PC-3 (cell line): ENCODE measurements at regions not wholly inside any gene's neighbourhood (a gene's known extent, or its start where the extent isn't known, plus 50 kb on each side); places are given as distances from the start of the nearest gene placed in this dataset.

Experiments
- ATAC-seq: fragments of 200-7000 bp; cut with Tn5 transposase; 2 replicates; pipeline ENCODE4 v1.9.1; 2020; ENCODE audit warnings: mild to moderate bottlenecking, moderate library complexity
- BruUV-seq: library from RNA; stranded (reverse); fragments of 400-500 nt; replicated peaks from 2 replicates; lab custom pipeline; 2021; lab: Mats Ljungman, UMichigan
- CTCF ChIA-PET: fragments of 300-600 bp; sonication (Branson Sonifier 250); formaldehyde crosslinking; loops from one replicate; lab custom pipeline; 2022; ENCODE audit warnings: antibody characterized with exemption; lab: Charles Lee
- POLR2A ChIA-PET: fragments of 300-600 bp; sonication (Branson Sonifier 250); formaldehyde crosslinking; loops from one replicate; lab custom pipeline; 2022; ENCODE audit warnings: antibody characterized with exemption; ENCODE audit not compliant: unreplicated experiment; lab: Charles Lee
- DNase-seq: peaks from one replicate; pipeline ENCODE4 v3.0.0-alpha.2; 2015
- H2AFZ ChIP-seq: fragments of 300-600 bp; sonication (generic); 2 replicates; pipeline ENCODE4 v1.6.0; 2016; ENCODE audit warnings: antibody characterized with exemption, low read length
- H3F3A ChIP-seq: fragments of 300-600 bp; sonication (generic); one replicate; pipeline ENCODE4 v1.6.0; 2017; ENCODE audit warnings: antibody characterized with exemption, low read length, control low read depth, mild to moderate bottlenecking; ENCODE audit not compliant: unreplicated experiment
- H3K27ac ChIP-seq: fragments of 300-600 bp; sonication (generic); 2 replicates; pipeline ENCODE4 v1.5.1; 2016; ENCODE audit warnings: mild to moderate bottlenecking, low read length
- H3K27me3 ChIP-seq: fragments of 300-600 bp; sonication (generic); 2 replicates; pipeline ENCODE4 v1.6.1; 2016; ENCODE audit warnings: low read length, mixed read lengths
- H3K36me3 ChIP-seq: fragments of 300-600 bp; sonication (generic); 2 replicates; pipeline ENCODE4 v1.6.1; 2016; ENCODE audit warnings: low read depth, mixed run types, low read length, mixed read lengths
- H3K4me1 ChIP-seq: fragments of 300-600 bp; sonication (generic); 2 replicates; pipeline ENCODE4 v1.5.1; 2016; ENCODE audit warnings: low read length; ENCODE audit not compliant: insufficient read depth
- H3K4me2 ChIP-seq: fragments of 300-600 bp; sonication (generic); 2 replicates; pipeline ENCODE4 v1.6.0; 2016; ENCODE audit warnings: low read length
- H3K4me3 ChIP-seq: fragments of 300-600 bp; sonication (generic); 2 replicates; pipeline ENCODE4 v1.5.1; 2016; ENCODE audit warnings: mild to moderate bottlenecking, low read length, mixed read lengths
- H3K79me2 ChIP-seq: fragments of 300-600 bp; sonication (generic); 2 replicates; pipeline ENCODE4 v1.6.1; 2017; ENCODE audit warnings: low read length, mixed read lengths
- H3K9ac ChIP-seq: fragments of 300-600 bp; sonication (generic); 2 replicates; pipeline ENCODE4 v1.6.0; 2016; ENCODE audit warnings: mild to moderate bottlenecking, low read length
- H3K9me2 ChIP-seq: fragments of 300-600 bp; sonication (generic); replicated peaks from 2 replicates; pipeline ENCODE4 v1.6.1; 2016; ENCODE audit warnings: mixed run types, low read length, mixed read lengths
- H3K9me3 ChIP-seq: fragments of 300-600 bp; sonication (generic); 2 replicates; pipeline ENCODE4 v1.6.1; 2016; ENCODE audit warnings: low read length, mixed read lengths
- H4K20me1 ChIP-seq: fragments of 300-600 bp; sonication (generic); 2 replicates; pipeline ENCODE4 v1.6.1; 2016; ENCODE audit warnings: low read length, mixed read lengths
- EZH2 ChIP-seq: fragments of 300-600 bp; sonication (generic); IDR thresholded peaks from one replicate; pipeline ENCODE4 v1.6.1; 2017; ENCODE audit warnings: antibody characterized with exemption, mild to moderate bottlenecking, low read length; ENCODE audit not compliant: unreplicated experiment
- EZH2phosphoT487 ChIP-seq: fragments of 300-600 bp; sonication (generic); IDR thresholded peaks from 2 replicates; pipeline ENCODE4 v1.6.1; 2018; ENCODE audit warnings: mild to moderate bottlenecking, antibody characterized with exemption, low read length, borderline replicate concordance
- intact Hi-C: fragments of 100-400 bp; cut with micrococcal nuclease; formaldehyde crosslinking; loops from 2 replicates; pipeline ENCODE4 v1.9.0; 2023
- TF ChIP-seq, protein P1 (sequence below): fragments of 300-600 bp; sonication (generic); conservative IDR thresholded peaks from 2 replicates; pipeline ENCODE4 v1.5.1; 2017; ENCODE audit warnings: antibody characterized with exemption, low read depth, mild to moderate bottlenecking, low read length

- Histone ChIP-seq H3K27ac (no peak overlapping the region), H3K4me3 (no peak overlapping the region), H3K4me2 (no peak overlapping the region), H4K20me1 (no peaks in the 10 kb centered on the region), H3K4me1 (no peaks in the 10 kb centered on the region), H2AFZ (no peak overlapping the region), H3F3A (no peaks in the 10 kb centered on the region), H3K9me3 (no peaks in the 10 kb centered on the region), H3K36me3 (no peaks in the 10 kb centered on the region), H3K9ac (no peak overlapping the region), H3K27me3 (no peaks in the 10 kb centered on the region), H3K79me2 (no peaks in the 10 kb centered on the region), H3K9me2 (no peaks in the 10 kb centered on the region)
- POLR2A ChIA-PET: no interaction called here
- intact Hi-C loops: no loop called here
- TF ChIP-seq, protein P1, sequence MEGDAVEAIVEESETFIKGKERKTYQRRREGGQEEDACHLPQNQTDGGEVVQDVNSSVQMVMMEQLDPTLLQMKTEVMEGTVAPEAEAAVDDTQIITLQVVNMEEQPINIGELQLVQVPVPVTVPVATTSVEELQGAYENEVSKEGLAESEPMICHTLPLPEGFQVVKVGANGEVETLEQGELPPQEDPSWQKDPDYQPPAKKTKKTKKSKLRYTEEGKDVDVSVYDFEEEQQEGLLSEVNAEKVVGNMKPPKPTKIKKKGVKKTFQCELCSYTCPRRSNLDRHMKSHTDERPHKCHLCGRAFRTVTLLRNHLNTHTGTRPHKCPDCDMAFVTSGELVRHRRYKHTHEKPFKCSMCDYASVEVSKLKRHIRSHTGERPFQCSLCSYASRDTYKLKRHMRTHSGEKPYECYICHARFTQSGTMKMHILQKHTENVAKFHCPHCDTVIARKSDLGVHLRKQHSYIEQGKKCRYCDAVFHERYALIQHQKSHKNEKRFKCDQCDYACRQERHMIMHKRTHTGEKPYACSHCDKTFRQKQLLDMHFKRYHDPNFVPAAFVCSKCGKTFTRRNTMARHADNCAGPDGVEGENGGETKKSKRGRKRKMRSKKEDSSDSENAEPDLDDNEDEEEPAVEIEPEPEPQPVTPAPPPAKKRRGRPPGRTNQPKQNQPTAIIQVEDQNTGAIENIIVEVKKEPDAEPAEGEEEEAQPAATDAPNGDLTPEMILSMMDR: no peak
- TF ChIP-seq EZH2phosphoT487: no peak
- TF ChIP-seq EZH2: no peak
- BruUV-seq: no TSS peak
- ATAC-seq (no peak), DNase-seq (no peak)
- CTCF ChIA-PET: no interaction called here
These were observed 145.2 kb upstream of the RTL1 start for GRCh38 chr14:101048766-101049165.

- Histone ChIP-seq H3K9me3 (no peaks in the 10 kb centered on the region), H3K27ac (no peak overlapping the region), H3K9me2 (no peaks in the 10 kb centered on the region), H3K27me3 (no peaks in the 10 kb centered on the region), H3K4me2 (no peak overlapping the region), H3K36me3 (no peaks in the 10 kb centered on the region), H3K79me2 (no peaks in the 10 kb centered on the region), H3K4me1 (no peaks in the 10 kb centered on the region; the same call in 1 of the 2 replicates), H3K4me3 (no peak overlapping the region), H3F3A (no peaks in the 10 kb centered on the region), H3K9ac (no peak overlapping the region), H4K20me1 (no peaks in the 10 kb centered on the region), H2AFZ (no peak overlapping the region)
- DNase-seq (no peak), ATAC-seq (no peak)
- TF ChIP-seq, protein P1: no peak
- no peak for TF ChIP-seq EZH2phosphoT487
- TF ChIP-seq EZH2: no peak
- intact Hi-C loops: no loop called here
- POLR2A ChIA-PET: no interaction called here
- no TSS peak for BruUV-seq
- CTCF ChIA-PET: no interaction called here
These were observed 146.0 kb upstream of the RTL1 start for GRCh38 chr14:101049511-101049910.

DNA sequence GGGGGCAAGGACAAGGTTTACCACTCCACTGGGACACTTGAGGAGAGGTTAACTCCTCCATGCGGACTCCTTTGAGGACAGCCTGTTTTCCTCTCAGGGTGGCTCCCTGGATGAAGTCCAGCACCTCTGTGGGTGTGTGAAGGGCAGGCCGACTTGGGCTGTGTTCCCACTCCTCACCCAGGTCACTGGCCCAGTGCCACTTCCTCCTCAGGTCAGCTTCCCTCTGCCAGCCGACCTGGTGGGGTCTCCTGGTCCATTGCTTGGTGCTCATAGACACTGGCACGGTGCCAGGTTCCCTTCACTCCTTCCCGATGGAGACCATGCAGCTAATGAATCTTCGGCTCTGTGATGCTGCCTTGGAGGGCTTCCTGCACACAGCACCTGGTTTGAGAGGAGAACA, 146.4 kb upstream of the RTL1 start:
- ChIA-PET CTCF (no interaction called here), POLR2A (no interaction called here)
- no peaks in the 10 kb centered on the region for H4K20me1 ChIP-seq
- H3K4me2 ChIP-seq: no peak overlapping the region
- ATAC-seq (no peak), DNase-seq (no peak)
- H3K9me2 ChIP-seq: no peaks in the 10 kb centered on the region
- peaks cover 3% of the 10 kb centered on the region for H3K4me1 ChIP-seq
- no peak overlapping the region for H3K9ac ChIP-seq
- intact Hi-C loops: no loop called here
- no peaks in the 10 kb centered on the region for H3K27me3 ChIP-seq
- TF ChIP-seq EZH2 (no peak), EZH2phosphoT487 (no peak)
- TF ChIP-seq, protein P1: no peak
- BruUV-seq: no TSS peak
- no peaks in the 10 kb centered on the region for H3K79me2 ChIP-seq
- no peak overlapping the region for H3K27ac ChIP-seq
- no peak overlapping the region for H3K4me3 ChIP-seq
- no peak overlapping the region for H2AFZ ChIP-seq
- no peaks in the 10 kb centered on the region for H3F3A ChIP-seq
- no peaks in the 10 kb centered on the region for H3K36me3 ChIP-seq
- H3K9me3 ChIP-seq: no peaks in the 10 kb centered on the region
